ENCODE measurements at regions not wholly inside any gene's neighbourhood (a gene's known extent, or its start where the extent isn't known, plus 50 kb on each side); places are given as distances from the start of the nearest gene placed in this dataset.

DNA sequence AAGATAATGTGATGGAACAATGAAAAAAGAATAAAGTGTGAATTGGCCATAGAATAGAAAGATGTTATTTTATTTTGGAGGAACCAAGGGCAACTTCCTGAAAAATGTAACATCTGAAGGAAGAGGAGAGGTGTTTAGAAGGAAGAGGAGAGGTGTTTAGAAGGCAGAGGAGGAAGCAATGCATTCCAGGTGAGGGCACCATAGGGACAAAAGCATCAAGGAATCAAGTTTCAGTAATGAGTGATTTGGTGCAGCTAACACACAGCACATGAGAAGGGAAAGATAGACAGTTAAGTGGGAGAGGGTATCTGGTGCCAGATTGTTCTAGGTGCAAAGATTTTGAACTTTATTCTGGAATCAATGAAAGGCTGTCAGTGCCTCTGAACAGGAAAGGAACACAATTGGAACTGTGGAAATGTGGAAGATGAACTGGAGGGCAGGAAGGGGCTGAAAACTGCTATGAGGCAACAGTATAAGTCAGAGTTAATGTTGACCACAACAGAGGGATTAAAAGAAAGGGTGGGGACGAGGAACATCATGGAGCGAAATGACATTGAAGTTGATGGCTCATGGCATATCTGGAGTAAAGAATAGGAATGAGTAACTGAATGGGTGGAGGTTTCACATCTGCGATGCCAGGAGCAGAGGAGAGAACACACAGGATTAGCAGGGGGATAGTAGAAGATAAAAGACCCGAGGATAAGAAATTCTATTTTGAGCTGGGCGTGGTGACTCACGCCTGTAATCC is 326.6 kb downstream of the LRIG3 start:
- TF ChIP-seq, protein P1, sequence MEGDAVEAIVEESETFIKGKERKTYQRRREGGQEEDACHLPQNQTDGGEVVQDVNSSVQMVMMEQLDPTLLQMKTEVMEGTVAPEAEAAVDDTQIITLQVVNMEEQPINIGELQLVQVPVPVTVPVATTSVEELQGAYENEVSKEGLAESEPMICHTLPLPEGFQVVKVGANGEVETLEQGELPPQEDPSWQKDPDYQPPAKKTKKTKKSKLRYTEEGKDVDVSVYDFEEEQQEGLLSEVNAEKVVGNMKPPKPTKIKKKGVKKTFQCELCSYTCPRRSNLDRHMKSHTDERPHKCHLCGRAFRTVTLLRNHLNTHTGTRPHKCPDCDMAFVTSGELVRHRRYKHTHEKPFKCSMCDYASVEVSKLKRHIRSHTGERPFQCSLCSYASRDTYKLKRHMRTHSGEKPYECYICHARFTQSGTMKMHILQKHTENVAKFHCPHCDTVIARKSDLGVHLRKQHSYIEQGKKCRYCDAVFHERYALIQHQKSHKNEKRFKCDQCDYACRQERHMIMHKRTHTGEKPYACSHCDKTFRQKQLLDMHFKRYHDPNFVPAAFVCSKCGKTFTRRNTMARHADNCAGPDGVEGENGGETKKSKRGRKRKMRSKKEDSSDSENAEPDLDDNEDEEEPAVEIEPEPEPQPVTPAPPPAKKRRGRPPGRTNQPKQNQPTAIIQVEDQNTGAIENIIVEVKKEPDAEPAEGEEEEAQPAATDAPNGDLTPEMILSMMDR (IDR thresholded peaks at IDR 0.05; ENCODE audit: control insufficient read depth, extremely low read depth, insufficient read depth), result no peak
- DNase-seq (ENCODE audit: low read depth), result no peak
- H3K4me3 ChIP-seq (ENCODE audit: low read depth, low read length), result no peak overlapping the region

DNA sequence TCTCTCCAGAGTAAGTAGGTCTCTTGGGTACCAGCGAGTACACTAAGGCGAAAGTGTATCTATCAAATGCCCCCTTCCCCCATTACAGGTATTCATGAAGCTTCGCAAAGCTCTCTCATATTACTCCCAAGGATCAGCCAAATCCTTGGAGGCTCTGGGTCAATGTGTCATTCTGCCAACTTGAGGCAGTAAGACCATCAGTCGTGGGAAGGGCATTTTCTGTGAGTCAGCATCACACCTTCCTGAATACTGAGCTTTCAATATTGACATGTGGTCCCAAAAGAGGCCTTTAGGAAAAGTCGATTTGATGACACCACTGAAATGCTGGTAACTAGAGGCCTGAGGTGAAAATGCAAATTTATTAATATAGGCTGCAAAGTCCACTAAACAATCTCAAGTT is 323.9 kb downstream of the LRIG3 start:
- TF ChIP-seq, protein P1 (IDR thresholded peaks at IDR 0.05; ENCODE audit: control insufficient read depth, extremely low read depth, insufficient read depth), result no peak
- no peak for DNase-seq (ENCODE audit: low read depth)
- no peak overlapping the region for H3K4me3 ChIP-seq (ENCODE audit: low read depth, low read length)

DNA sequence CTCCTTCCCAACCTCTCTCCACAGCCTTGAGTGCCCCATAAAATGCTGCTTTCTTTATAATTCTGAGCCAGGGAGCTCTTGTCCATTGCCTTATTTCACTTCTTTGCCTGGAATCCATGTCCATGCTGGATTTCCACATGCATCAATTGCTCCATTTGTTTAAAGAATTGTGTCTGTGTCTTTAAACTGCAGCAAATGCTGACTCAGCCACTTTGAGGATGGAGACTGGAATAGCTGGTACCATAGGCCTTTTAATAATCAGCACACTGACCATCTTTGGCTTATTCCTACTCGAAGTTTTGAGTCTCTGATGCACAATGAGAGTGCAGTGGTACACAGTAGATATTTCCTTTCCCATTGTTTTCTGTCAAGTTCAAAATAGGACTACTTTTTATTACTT is 318.8 kb downstream of the LRIG3 start:
- TF ChIP-seq, protein P1 (IDR thresholded peaks at IDR 0.05; ENCODE audit: control insufficient read depth, extremely low read depth, insufficient read depth), result no peak

DNA sequence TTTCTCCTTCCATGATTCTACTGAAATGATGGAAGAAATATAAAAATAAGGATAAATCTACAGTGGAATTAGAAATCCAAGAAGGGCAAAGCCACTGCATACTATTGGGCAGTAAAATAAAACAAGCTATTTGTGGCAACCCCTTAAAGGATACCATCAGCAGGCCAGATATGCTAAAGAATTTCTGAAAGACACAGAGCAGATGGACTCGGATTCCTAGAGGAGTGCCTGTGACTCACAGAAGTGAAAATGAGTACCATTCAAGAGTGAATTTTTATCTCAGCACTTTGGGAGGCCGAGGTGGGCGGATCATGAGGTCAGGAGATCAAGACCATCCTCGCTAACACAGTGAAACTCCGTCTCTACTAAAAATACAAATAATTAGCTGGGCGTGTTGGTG is 318.1 kb downstream of the LRIG3 start:
- no peak for DNase-seq (ENCODE audit: low read depth)
- TF ChIP-seq, protein P1 (IDR thresholded peaks at IDR 0.05; ENCODE audit: control insufficient read depth, extremely low read depth, insufficient read depth), result no peak

More for the DNA sequence above, 318.8 kb downstream of the LRIG3 start:
- no peak overlapping the region for H3K4me3 ChIP-seq (ENCODE audit: low read depth, low read length)
- no peak for DNase-seq (ENCODE audit: low read depth)

DNA sequence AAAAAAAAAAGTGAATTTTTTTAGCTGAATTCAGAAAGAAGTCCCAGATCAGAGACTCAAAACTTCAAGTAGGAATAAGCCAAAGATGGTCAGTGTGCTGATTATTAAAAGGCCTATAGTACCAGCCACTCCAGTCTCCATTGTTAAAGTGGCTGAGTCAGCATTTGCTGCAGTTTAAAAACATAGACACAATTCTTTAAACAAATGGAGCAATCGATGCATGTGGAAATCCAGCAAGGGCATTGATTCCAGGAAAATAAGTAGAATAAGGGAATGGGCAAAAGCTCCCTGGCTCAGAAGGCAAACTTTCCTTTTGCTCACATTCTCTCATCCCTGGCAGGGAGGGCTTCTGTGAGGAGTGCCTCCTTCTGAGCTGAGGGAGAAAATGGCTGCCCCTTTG is 317.6 kb downstream of the LRIG3 start:
- DNase-seq (ENCODE audit: low read depth), result no peak
- TF ChIP-seq, protein P1 (IDR thresholded peaks at IDR 0.05; ENCODE audit: control insufficient read depth, extremely low read depth, insufficient read depth), result no peak
- no peak overlapping the region for H3K4me3 ChIP-seq (ENCODE audit: low read depth, low read length)

More for the DNA sequence above, 318.1 kb downstream of the LRIG3 start:
- H3K4me3 ChIP-seq (ENCODE audit: low read depth, low read length), result no peak overlapping the region

DNA sequence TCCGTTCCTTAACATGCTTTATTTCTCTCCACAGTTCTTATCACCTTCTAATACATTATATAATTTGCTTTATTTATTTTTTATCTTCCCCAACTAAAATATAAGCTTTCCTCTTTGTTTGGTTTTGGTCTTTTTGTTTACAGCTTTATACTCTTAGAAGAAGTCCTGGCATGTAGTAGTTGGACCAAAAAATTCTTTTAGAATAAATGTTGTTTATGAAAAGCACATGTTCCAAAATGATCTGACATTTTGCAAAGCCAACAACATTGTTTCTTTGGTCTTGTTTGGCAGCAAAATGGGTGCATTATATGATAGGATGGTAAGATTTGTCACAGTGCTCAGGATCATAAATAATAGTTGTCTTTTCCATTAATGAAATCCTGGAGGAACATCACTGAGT is 312.5 kb downstream of the LRIG3 start:
- DNase-seq (ENCODE audit: low read depth), result no peak
- TF ChIP-seq, protein P1 (IDR thresholded peaks at IDR 0.05; ENCODE audit: control insufficient read depth, extremely low read depth, insufficient read depth), result no peak
- no peak overlapping the region for H3K4me3 ChIP-seq (ENCODE audit: low read depth, low read length)

DNA sequence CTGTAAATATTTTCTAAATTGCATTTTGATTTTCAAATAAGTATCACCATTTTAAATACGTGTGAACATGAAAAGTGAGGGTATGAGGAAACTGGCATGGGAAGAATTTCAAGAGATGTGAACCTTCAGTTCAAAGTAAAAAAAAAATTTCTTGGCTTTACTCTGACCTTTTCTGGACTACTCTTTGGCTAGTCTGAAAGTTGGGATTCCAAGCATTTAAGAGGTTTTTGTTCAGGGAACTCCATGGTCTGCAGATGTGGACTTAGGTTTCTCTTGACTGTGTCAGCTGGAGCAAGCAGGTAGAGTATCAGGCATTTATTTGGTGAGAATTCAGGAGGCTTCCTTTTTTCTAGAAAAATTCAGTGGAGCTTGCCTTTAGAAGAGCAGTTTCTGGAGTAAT is 311.6 kb downstream of the LRIG3 start:
- DNase-seq (ENCODE audit: low read depth), result no peak
- TF ChIP-seq, protein P1 (IDR thresholded peaks at IDR 0.05; ENCODE audit: control insufficient read depth, extremely low read depth, insufficient read depth), result no peak
- no peak overlapping the region for H3K4me3 ChIP-seq (ENCODE audit: low read depth, low read length)
